HG03108 (cell line): ENCODE measurements at regions not wholly inside any gene's neighbourhood (a gene's known extent, or its start where the extent isn't known, plus 50 kb on each side); places are given as distances from the start of the nearest gene placed in this dataset.
"Not testable (repeated sequence)": the region's sequence is repeated elsewhere in the genome, so short reads cannot be mapped to it uniquely, and the experiment has no call there.

Experiments used
- ATAC-seq: cut with Tn5 transposase; IDR thresholded peaks from one replicate; pipeline ENCODE4 v1.9.1; 2021; ENCODE audit warnings: moderate library complexity; ENCODE audit not compliant: unreplicated experiment

DNA sequence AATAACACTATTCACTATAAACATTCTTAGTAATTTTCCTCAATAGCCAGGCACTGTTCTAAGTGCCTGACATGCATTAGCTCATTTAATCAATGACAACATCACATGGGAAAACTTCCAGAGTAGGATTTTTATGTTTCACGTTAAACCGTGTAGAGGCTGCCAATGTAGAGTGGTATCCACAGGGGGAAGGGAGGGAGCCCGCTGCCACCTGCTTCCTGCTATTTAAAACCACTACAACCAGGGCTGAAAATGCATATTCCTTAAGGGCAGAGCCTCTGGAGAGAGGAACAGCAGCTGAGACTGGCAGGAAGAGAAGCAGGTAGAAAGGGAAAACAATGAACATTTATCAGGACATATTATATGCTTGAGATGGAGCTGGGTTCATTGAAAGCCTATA lies 684.3 kb upstream of the AUTS2 start:
- no peak for ATAC-seq

DNA sequence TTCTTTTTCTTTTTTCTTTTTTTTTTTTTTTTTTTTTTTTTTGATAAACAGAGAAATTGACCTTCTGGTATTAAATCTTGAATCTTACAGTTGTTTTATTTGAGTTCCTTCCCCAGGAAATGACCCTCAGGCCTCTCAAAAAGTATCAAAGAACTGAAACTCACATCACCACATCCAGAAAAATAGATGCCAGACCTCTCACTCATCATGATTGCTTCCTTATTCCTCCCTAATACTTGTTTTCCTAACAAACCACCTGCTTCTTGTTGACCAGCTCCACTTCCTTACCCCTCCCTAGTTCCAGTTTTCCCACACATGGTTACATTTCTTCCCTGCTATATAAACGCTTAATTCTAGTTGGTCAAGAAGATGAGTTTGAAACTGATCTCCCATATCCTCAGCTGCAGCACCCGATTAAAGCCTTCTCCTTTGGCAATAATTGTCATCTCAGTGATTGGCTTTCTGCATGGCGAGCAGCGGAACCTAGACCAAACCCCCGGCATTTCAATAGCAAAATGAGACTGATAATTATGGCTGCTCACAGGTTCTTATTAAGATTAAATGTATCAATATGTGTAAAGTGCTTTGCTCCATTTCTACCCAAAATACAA lies 681.1 kb upstream of the AUTS2 start:
- ATAC-seq = no peak

DNA sequence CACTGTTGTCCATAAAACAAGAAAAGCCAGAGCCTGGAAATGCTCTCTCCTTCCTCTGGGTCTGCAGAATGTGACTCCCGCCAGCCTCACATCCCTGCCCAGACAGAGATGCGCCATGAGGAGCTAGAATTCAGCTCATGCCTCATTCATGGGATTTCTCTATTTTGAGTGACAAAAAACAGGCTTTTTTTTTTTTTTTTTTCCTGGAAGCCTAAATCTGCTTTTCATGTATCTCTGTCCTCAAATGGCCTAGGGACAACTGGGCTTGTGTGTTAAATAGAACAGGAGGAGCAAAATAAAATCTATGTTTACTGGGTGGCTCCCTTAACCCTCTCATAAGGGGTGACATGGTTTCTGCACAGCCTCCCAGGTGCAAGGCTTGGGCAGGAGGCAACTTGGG lies 679.7 kb upstream of the AUTS2 start:
- ATAC-seq = no peak

DNA sequence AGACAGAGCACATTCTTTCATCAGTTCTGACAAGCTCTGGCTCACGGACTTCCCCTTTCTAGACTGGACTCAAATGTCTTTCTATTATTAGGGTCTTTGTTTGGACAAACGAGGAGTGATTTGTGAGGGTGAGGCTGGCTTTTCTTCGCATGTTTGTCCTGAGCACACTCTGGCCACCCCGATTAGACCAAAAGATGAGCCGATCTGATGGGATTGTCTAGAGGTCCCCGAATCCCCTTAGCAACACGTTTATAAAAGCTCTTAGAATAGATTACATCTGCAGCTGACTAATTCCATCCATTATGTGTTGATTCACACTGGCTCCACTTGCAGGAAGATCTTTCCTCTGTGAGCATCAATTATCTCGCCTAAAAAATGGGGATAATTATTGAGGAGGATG lies 675.4 kb upstream of the AUTS2 start:
- ATAC-seq = no peak

DNA sequence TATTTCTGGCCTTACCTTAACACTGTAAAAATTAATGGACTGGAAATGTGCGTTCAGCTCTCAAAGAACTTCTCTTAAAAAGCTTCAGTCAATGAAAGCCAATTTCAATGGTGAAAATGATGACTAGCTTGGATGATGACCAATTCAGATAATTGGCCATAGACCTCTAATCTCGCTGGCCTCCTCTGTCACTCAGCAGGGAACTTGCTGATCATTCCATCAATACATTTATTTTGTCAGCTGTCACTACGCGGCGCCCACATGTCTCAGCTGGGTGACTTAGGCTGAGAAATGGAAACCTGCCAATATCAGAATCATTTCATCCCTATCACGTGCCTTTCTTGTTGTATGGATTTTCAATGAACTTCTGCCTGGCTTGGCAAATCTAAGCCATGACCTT lies 673.0 kb upstream of the AUTS2 start:
- ATAC-seq = no peak

DNA sequence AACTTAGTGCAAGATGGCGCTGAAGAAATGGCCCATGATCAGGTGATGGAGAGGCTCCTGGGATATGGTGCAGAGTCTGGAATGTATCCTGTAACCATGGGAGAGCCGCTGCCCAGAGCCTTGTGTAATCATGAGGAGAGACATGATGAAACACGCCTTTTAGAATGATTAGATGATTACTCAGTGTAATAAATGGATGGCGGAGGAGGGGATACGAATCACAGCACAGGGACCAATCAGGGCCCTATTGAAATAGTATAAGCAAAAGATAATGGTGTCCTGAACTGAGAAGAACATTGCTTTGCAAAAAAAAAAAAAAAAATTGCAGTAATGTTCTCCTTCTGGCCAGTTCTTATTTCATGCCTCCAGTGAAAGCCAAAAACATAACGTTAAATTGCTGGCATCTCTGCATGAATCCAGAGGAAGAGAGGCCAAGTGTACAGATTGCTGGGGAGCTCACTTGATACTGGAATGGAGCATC lies 668.5 kb upstream of the AUTS2 start:
- no peak for ATAC-seq

DNA sequence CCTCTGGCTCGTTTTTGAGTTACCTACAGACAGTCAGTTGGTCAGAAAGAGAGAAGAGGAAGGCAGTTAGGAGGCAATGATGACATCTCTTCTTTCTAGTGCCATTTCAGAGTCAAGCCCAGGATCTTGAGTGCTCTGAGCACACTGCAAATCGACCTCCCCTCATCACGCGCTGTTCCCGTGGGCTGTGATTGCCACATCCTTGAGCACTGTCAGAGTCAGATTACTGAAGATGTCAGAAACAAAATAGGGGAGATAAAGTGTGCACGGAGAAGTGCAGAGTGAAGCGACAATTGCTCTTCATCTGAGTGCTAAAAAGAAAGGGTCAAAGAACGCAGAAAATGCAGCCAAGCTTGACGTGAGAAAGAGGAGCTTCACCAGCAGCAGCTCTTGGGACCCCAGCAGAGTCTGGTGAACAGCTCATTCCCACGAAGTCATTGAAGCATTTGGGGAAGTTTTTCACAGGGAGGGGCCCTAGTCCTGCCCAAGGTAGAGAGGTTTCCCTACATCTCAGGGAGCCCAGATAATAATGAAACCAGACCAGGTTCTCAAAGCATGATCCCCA lies 661.7 kb upstream of the AUTS2 start:
- no peak for ATAC-seq

DNA sequence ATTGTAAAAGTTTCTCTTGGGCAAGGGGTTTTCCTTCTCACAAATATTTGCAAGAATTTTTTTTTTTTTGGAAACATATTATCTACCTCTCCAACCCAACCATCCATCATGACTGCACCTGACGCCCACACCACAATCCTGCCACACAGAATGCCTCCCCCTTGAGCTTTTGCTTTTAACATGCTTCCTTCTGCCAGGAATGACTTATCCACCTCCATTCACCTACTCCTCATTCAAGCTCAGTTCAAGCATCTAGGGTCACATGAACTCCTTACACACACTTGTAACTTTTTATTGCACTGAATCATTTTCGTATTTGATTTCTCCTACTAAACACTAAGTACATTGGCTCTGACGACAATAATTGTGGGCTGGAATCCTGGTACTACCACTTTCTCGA lies 660.1 kb upstream of the AUTS2 start:
- no peak for ATAC-seq

DNA sequence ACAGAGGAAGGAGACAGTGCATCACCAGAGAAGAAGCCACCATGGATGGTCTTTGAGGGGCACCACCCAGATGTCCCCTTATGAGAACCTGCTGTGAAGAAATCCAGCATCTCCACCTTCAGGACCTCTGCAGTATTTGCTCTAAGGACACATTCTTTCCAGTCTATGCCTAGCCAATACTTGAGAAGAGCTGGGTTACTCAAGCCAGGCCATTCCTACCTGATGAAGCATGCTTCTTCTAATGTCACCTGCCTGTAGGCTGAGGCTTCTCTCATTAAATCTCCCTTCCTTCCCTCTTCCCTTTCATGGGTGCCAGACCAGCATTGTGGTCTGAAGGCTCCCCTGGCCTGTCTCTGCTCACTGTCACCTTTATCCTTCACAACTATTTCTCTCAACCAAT lies 654.5 kb upstream of the AUTS2 start:
- no peak for ATAC-seq

DNA sequence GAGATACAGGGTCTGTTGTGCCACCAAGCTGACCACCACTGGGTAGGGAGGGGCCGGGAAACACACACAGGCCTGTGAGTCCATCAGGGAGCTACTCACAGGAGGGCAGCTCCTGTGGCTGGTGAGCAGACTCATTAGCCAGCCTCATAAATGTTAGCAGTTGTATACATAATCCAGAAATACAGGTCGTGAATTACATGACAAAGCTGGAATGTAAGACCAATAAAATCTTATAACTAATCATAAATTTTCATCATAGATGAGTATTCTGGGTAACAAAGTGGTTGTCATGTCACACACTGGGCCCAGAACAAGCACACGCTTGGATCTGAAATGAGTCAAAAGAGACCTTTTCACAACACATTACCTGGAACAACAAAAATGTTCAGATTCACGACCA lies 642.6 kb upstream of the AUTS2 start:
- ATAC-seq = no peak

DNA sequence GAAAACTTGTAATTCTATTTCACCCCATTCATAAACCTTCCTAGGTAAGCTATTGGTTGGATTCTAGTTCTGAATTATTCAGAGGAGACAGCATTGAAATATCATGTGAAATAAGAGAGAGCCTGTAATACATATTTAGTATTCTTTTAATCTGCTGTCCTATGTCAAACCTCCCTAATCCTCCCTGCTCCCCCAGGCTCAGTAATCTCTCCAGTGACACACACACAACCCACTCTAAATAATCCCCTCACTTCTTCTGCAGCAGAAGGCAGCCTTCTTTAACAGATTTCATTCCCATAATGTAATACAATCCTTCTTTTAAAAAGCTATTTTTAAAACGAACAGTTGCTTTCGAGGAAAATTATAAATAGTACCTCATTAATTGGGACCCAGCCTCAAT lies 639.7 kb upstream of the AUTS2 start:
- no peak for ATAC-seq

DNA sequence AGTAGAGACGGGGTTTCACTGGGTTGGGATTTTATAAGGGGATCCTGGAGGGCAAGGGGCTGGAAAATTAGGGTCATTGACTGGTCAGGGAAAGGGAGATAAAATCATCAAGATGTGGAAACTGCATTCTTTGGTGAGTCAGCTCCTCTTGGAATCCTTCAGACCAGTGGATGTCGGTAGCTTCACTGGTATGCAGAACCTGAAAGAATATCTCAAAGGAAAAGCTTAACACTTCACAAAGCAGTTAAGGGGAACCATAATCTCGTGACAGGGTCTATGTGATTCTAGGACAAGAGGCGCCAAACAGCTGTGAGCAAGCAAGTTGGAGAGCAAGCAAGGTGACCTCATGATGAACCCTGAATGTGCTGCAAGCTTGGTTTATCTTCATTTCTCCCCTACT lies 634.7 kb upstream of the AUTS2 start:
- ATAC-seq = no peak

DNA sequence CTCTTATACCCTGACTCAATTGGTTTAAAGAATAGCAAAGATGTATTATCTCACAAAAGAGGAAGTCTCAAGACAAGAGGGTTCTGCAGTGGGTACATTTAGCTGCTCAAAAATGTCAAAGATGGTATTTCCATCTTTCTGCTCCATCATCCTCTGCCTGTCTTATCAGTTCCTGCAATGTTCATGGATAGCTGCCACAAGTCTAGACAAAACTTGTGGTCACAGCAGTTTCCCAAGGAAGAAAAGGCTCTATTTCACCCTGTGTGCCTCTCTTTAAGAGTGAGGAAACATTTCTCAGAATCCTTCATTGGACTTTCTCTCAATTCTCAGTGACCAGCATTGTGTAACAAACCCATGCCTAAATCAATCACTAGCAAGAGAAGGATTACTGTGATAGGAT lies 634.2 kb upstream of the AUTS2 start:
- no peak for ATAC-seq

DNA sequence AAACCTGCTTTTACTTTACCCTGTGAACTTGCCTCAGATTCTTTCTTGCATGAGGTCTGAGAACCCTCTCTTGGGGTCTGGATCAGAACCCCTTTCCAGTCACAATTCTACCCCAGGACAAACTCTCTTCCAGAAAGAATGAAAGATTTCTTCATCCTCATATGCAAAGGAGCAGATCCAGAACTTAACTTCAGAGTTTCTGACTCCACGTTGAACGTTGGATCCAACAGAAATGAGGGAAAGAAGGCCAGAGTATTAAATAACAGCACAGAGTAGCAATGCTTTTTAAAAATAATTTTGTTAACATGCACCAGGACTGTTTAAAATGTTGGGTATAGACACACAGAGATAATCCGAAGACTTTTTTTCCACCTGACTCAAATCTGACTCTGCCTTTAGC lies 632.9 kb upstream of the AUTS2 start:
- no peak for ATAC-seq

DNA sequence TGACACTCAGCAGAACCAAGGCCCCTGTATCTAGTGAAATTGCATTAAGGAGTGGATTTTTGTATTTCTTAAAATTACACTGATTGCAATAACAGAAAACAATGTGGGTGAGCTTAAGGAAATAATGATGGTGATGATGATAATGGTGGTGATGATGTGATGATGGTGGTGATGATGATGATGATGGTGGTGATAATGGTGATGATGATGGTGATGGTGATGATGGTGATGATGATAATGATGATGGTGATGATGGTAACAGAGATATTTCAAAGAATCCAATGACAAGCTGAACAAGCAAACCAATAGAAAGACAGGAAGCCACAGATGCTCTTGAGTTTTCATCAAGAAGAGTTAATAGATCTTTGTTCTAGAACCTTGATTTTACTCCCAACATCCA lies 630.7 kb upstream of the AUTS2 start:
- no peak for ATAC-seq

DNA sequence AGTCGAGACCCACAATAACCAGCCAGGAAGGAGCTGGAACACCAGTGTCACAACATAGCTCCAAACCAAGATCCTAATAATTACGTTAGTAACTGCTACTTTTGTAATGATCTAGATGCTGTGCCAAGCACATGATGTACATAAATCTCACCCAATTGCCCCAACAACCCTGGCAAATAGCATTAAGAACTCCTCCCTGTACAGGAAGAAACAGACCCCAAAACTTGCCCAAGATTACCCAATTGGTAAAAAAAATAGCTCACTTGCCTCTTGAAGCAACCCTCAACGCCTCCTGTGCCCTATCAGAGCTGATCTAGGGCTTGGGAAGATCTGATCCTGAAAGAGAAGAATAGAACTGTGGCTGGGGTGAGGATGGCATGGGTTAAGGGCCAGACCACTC lies 628.7 kb upstream of the AUTS2 start:
- ATAC-seq = no peak

DNA sequence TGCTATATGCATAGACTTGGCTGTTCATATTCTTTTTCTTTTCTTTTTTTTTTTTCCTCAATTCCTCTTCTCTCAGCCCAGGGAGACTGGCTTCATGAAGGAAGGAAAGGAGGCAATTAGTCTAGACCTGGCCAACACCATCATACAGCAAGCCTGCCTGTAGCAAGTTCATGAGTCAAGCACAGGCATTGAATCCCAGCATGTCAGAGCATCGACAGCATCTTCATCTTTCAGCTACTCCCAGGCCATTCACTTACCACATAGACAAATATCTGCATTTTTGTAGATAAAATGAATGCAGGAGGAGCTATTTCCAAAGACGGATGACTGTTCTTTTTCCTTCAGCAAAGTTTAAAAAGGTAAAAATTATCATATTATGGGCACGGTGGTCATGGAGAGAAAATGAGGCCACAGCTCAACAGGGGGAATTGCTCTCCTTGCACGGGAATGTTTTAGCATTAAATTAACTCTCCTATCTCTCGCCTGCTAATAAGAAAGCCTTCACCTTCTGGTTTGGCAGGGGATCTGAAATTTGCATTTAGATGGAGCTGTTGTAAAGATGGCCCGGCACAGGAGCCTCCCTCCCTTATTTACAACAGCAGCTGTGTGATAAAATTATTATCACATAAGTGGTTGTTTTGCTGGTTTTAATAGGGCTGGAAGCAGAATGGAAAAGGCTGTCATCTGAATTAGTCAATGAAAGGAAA lies 626.5 kb upstream of the AUTS2 start:
- no peak for ATAC-seq

DNA sequence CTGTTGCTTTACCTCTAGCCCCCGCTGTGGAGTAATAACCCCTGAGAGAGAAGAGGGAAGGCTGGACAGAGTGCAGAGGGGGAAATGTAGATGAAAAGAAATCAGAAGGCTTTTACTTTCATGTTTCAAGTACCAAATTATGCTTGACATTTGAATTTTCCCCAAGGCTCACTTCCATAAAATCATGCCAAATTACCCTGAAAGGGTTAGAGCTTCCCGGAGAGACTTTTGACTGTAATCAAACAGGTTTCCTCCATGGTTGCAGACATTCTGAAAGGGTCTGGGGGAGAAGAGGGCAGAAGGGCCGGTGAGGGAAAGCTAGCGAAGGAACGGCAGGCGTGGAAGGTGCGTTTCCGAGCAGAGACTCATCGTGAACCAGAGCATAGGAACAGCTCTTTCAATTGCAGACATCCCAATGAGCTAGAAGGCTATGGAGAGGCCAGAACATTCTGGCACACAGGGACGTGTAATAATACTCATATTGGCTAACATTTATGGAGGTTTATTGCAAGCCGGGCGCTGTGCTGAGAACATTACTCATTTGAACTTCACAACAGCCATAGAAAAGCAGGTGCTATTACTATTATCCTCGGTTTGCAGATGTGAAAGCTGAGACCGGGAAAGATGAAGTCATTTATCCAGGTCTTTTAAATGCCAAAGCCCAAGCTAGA lies 620.8 kb upstream of the AUTS2 start:
- ATAC-seq = no peak

DNA sequence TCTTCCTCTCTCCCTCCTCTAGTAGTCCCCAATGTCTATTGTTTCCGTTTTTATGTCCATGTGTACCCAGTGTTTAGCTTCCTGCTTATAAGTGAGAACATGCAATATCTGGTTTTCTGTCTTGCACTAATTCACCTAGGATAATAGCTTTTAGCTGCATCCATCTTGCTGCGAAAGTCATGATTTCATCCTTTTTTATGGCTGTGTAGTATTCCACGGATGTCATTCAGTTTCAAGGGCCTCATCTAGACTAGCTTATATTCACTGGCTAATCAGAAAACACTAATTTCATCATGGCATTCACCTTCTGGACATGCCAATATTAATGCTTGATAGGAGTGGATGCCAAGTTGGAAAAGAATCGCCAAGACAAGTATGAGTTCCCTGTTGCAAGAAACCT lies 619.6 kb upstream of the AUTS2 start:
- ATAC-seq = no peak

DNA sequence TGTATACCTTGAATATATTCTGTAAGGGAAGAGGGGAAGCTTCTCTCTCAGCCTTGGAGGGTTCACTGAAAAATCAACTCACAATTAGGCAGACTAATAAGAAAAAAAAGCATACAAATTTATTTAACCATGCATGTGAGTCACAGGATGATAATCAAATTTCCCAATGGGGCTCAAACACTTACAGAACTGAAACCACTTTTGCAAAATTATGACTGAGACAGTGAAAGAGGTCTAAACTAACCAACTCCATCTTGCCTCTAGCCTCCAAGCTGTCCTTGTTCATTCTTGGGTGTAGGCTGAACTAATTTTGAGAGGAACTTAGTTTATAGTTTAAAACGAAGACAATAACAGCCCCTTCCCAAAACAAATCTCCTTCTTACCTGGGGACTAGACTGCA lies 618.3 kb upstream of the AUTS2 start:
- ATAC-seq = no peak

DNA sequence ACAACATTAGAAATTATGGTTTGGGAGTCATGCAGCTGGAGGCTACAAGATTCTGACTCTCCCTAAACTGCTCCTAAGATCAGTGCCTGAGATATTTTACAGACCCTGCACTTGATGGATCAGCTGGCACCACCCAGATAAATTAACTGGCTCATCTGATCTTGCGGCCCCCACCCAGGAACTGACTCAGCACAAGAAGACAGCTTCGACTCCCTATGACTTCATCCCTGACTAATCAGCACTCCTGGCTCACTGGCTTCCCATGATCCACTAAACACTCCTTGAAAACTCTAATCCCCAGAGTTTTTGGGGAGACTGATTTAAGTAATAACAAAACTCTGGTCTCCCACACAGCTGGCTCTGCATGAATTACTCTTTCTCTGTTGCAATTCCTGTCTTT lies 617.8 kb upstream of the AUTS2 start:
- ATAC-seq = not testable (repeated sequence)

DNA sequence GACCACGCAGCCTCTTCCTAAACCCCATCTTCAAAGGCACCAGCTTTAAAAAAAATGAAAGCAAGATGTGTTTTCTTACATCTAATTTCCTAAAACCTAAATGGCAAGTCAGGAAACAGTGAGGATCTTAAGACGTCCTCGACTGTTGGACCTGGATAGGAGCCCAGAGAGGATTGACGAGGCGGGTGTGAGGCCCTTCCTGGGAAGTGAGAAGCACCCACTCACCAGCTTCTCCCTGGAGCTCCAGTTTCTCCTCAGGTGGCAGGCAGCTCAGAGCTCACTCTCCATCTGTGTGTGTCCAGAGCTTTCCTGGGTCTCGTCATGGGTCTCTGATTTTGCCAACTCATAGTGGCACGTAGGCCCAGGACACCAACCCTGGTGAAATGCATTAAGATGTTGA lies 614.0 kb upstream of the AUTS2 start:
- no peak for ATAC-seq
